SK-N-SH (cell line): ENCODE measurements at regions not wholly inside any gene's neighbourhood (a gene's known extent, or its start where the extent isn't known, plus 50 kb on each side); places are given as distances from the start of the nearest gene placed in this dataset.

Experiments
- CTCF ChIA-PET: fragments of 300-600, 350-600 bp; formaldehyde crosslinking; extraction: SDS; loops from one replicate; lab custom pipeline; 2021; lab: Yijun Ruan, JAX
- POLR2A ChIA-PET: fragments of 350-600 bp; sonication (Branson Sonifier 250); formaldehyde crosslinking; extraction: SDS; loops from one replicate; lab custom pipeline; 2020; ENCODE audit warnings: antibody characterized with exemption, inconsistent platforms; lab: Yijun Ruan, JAX
- DNase-seq: peaks from one replicate; pipeline ENCODE4 v3.0.0; 2012
- H2AFZ ChIP-seq: fragments of 200-600 bp; sonication (generic); 2 replicates; pipeline ENCODE4 v1.8.1; 2016; ENCODE audit warnings: antibody characterized with exemption, mild to moderate bottlenecking, low read depth
- H3F3A ChIP-seq: fragments of 200-600 bp; sonication (generic); replicated peaks from 2 replicates; pipeline ENCODE3; 2016; ENCODE audit warnings: antibody characterized with exemption, mild to moderate bottlenecking; ENCODE audit not compliant: insufficient read depth
- H3K27ac ChIP-seq, 2 experiments: fragments of 200-500 bp in 1 of 2; fragments of 200-600 bp in 1 of 2; sonication (Bioruptor generic) in 1 of 2; sonication (generic), shearing (Covaris generic) in 1 of 2; 2 replicates each; pipeline versions ENCODE4 v1.5.1 to v1.6.1; 2014 to 2016; ENCODE audit warnings: low read depth in 2 of 2, inconsistent platforms in 1 of 2, low read length in 1 of 2, mild to moderate bottlenecking in 1 of 2, mixed read lengths in 1 of 2
- H3K27me3 ChIP-seq: fragments of 200-600 bp; sonication (generic), shearing (Covaris generic); 2 replicates; pipeline ENCODE4 v1.6.1; 2016; ENCODE audit warnings: mixed run types; ENCODE audit not compliant: insufficient read depth
- H3K36me3 ChIP-seq, 2 experiments: fragments of 200-500 bp in 1 of 2; fragments of 200-600 bp in 1 of 2; sonication (Bioruptor generic) in 1 of 2; sonication (generic) in 1 of 2; replicated peaks in 1 of 2; 2 replicates each; pipeline versions ENCODE3 to v1.5.1; 2014 to 2016; ENCODE audit warnings: low read length in 1 of 2, mild to moderate bottlenecking in 1 of 2; ENCODE audit not compliant: insufficient read depth in 2 of 2, control insufficient read depth in 1 of 2
- H3K4me1 ChIP-seq, 2 experiments: fragments of 200-500 bp in 1 of 2; fragments of 200-600 bp in 1 of 2; sonication (Bioruptor generic) in 1 of 2; sonication (generic), shearing (Covaris generic) in 1 of 2; 2 replicates each; pipeline versions ENCODE4 v1.5.1 to v1.6.1; 2014 to 2016; ENCODE audit warnings: low read depth in 1 of 2, low read length in 1 of 2, mixed run types in 1 of 2; ENCODE audit not compliant: insufficient read depth in 2 of 2, control insufficient read depth in 1 of 2
- H3K4me2 ChIP-seq: fragments of 200-600 bp; sonication (generic), shearing (Covaris generic); 2 replicates; pipeline ENCODE4 v1.6.1; 2017; ENCODE audit warnings: mixed run types
- H3K4me3 ChIP-seq, 2 experiments: fragments of 200-500 bp in 1 of 2; fragments of 200-600 bp in 1 of 2; sonication (Bioruptor generic) in 1 of 2; sonication (generic), shearing (Covaris generic) in 1 of 2; 2 replicates each; pipeline versions ENCODE4 v1.5.1 to v1.8.1; 2014 to 2016; ENCODE audit warnings: low read depth in 2 of 2, inconsistent platforms in 1 of 2, low read length in 1 of 2, mild to moderate bottlenecking in 1 of 2, mixed read lengths in 1 of 2, moderate library complexity in 1 of 2
- H3K79me2 ChIP-seq: fragments of 200-600 bp; sonication (generic); 2 replicates; pipeline ENCODE4 v1.8.1; 2017; ENCODE audit warnings: mild to moderate bottlenecking; ENCODE audit not compliant: insufficient read depth
- H3K9ac ChIP-seq: fragments of 200-600 bp; sonication (generic); 2 replicates; pipeline ENCODE4 v1.6.1; 2017; ENCODE audit warnings: mixed run types
- H3K9me2 ChIP-seq: fragments of 200-600 bp; sonication (generic); 2 replicates; pipeline ENCODE4 v1.6.1; 2017; ENCODE audit warnings: mixed run types
- H3K9me3 ChIP-seq: fragments of 200-600 bp; sonication (generic); 2 replicates; pipeline ENCODE4 v1.6.1; 2017; ENCODE audit warnings: mixed run types, mild to moderate bottlenecking, moderate library complexity
- H4K20me1 ChIP-seq: fragments of 200-600 bp; sonication (generic); 2 replicates; pipeline ENCODE4 v1.6.1; 2017; ENCODE audit warnings: mild to moderate bottlenecking, mixed run types; ENCODE audit not compliant: insufficient read depth
- CHD2 ChIP-seq: fragments of 150-350 bp; IDR thresholded peaks from 2 replicates; pipeline ENCODE4 v1.6.1; 2018; ENCODE audit warnings: low read length; ENCODE audit not compliant: partially characterized antibody
- EP300 ChIP-seq, 2 experiments: IDR thresholded peaks; 2 replicates each; pipeline versions ENCODE4 v1.4.0 to v1.6.1; 2012; ENCODE audit warnings: borderline replicate concordance in 1 of 2, low read depth in 1 of 2, low read length in 1 of 2
- EZH2phosphoT487 ChIP-seq: fragments of 200-600 bp; sonication (generic); IDR thresholded peaks from 2 replicates; pipeline ENCODE4 v1.6.1; 2017; ENCODE audit warnings: low read depth, mixed run types, mild to moderate bottlenecking, antibody characterized with exemption, moderate library complexity, borderline replicate concordance
- FOXJ3 ChIP-seq: sonication (generic); formaldehyde crosslinking; IDR thresholded peaks from 2 replicates; pipeline ENCODE4 v1.5.1; 2020; ENCODE audit warnings: mild to moderate bottlenecking, missing genetic modification reagents
- FOXM1 ChIP-seq: IDR thresholded peaks from 2 replicates; pipeline ENCODE4 v1.4.0; 2012; ENCODE audit warnings: low read depth, mild to moderate bottlenecking
- NFIC ChIP-seq: IDR thresholded peaks from 2 replicates; pipeline ENCODE4 v1.4.0; 2012; ENCODE audit warnings: borderline replicate concordance
- NRF1 ChIP-seq: IDR thresholded peaks from 2 replicates; pipeline ENCODE4 v1.6.1; 2012; ENCODE audit warnings: low read depth, mild to moderate bottlenecking, low read length
- POLR2AphosphoS5 ChIP-seq: IDR thresholded peaks from 2 replicates; pipeline ENCODE4 v1.6.1; 2012; ENCODE audit warnings: low read depth, low read length
- RAD21 ChIP-seq: IDR thresholded peaks from 2 replicates; pipeline ENCODE4 v1.6.1; 2012; ENCODE audit warnings: mild to moderate bottlenecking, low read length
- RFX5 ChIP-seq: IDR thresholded peaks from 2 replicates; pipeline ENCODE4 v1.6.1; 2012; ENCODE audit warnings: mild to moderate bottlenecking, improper control_type of control experiment, low read length
- RXRA ChIP-seq: IDR thresholded peaks from 2 replicates; pipeline ENCODE4 v1.4.0; 2012; ENCODE audit warnings: low read depth, mild to moderate bottlenecking, borderline replicate concordance
- SMC3 ChIP-seq: IDR thresholded peaks from 2 replicates; pipeline ENCODE4 v1.6.1; 2012; ENCODE audit warnings: low read depth, low read length, improper control_type of control experiment
- TCF12 ChIP-seq: IDR thresholded peaks from 2 replicates; pipeline ENCODE4 v1.4.0; 2012
- USF2 ChIP-seq: fragments of 150-350 bp; IDR thresholded peaks from 2 replicates; pipeline ENCODE4 v1.6.1; 2017; ENCODE audit warnings: antibody characterized with exemption, low read length, low read depth, borderline replicate concordance
- YY1 ChIP-seq: IDR thresholded peaks from 2 replicates; pipeline ENCODE4 v1.4.0; 2012; ENCODE audit warnings: low read depth, mild to moderate bottlenecking
- WGBS: methylation state at CpG from one replicate; pipeline ENCODE4 v1.1.6; 2017; ENCODE audit warnings: low lambda C conversion rate; 5-methylcytosine and 5-hydroxymethylcytosine counted together
- TF ChIP-seq, protein P1 (sequence below): fragments of 150-350 bp; IDR thresholded peaks from 2 replicates; pipeline ENCODE4 v1.6.1; 2016; ENCODE audit warnings: mild to moderate bottlenecking, low read depth, low read length
- TF ChIP-seq, protein P2 (sequence below): IDR thresholded peaks from 2 replicates; pipeline ENCODE4 v1.4.0; 2012; ENCODE audit warnings: low read depth

DNA sequence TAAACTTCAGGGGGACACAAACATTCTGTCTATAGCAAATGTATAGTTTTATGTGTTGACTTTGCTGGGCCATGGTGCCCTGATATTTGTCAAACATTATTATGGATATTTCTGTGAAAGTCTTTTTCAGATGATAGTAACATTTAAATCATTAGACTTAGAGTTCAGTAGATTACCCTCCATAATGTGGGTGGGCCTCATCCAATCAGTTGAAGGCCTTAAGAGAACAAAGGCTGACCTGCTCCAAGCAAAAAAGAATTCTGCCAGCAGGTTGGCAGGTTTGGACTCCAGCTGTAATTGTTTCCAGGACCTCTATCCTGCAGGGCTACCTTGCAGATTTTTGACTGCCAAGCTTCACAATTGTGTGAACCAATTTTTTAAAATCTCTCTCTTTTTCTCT lies 1250.9 kb downstream of the ROBO1 start:
- DNase-seq: no peak
- no peak overlapping the region for H2AFZ ChIP-seq
- H3K4me2 ChIP-seq: no peak overlapping the region
- H3K9me2 ChIP-seq: no peaks in the 10 kb centered on the region
- ChIA-PET CTCF (interaction anchor here (1.7 kb wide), 1 partner anchor 9 kb away, joined by 4 read pairs; no protein-coding TSS in a partner anchor), POLR2A (no interaction called here)
- no peaks in the 10 kb centered on the region for H3K79me2 ChIP-seq
- H3K36me3 ChIP-seq: no peaks in the 10 kb centered on the region
- no peak for TF ChIP-seq EP300 (IDR thresholded peaks at IDR 0.05; ENCODE audit: borderline replicate concordance in 1 of 2, low read depth in 1 of 2, low read length in 1 of 2)
- H3K27me3 ChIP-seq: no peaks in the 10 kb centered on the region
- H3K9me3 ChIP-seq: no peaks in the 10 kb centered on the region
- H3K4me1 ChIP-seq: no peaks in the 10 kb centered on the region
- H3K27ac ChIP-seq: no peak overlapping the region
- no peaks in the 10 kb centered on the region for H3F3A ChIP-seq
- no peaks in the 10 kb centered on the region for H4K20me1 ChIP-seq
- H3K9ac ChIP-seq: no peak overlapping the region
- no peak overlapping the region for H3K4me3 ChIP-seq

- no peak overlapping the region for H3K4me3 ChIP-seq
- H3K27me3 ChIP-seq: no peaks in the 10 kb centered on the region
- H3K9me3 ChIP-seq: no peaks in the 10 kb centered on the region
- DNase-seq: no peak
- WGBS: 7% methylated on average over 1 of the region's 1 CpG
- no peak overlapping the region for H3K9ac ChIP-seq
- ChIA-PET POLR2A (interaction anchor here (0.6 kb wide), 1 partner anchor 20 kb away, joined by 3 read pairs; no protein-coding TSS in a partner anchor), CTCF (interaction anchor here (1.7 kb wide), 1 partner anchor 8 kb away, joined by 4 read pairs; no protein-coding TSS in a partner anchor)
- no peaks in the 10 kb centered on the region for H3K36me3 ChIP-seq
- H4K20me1 ChIP-seq: no peaks in the 10 kb centered on the region
- no peak overlapping the region for H2AFZ ChIP-seq
- H3K27ac ChIP-seq: no peak overlapping the region
- no peaks in the 10 kb centered on the region for H3F3A ChIP-seq
- no peaks in the 10 kb centered on the region for H3K4me1 ChIP-seq
- H3K4me2 ChIP-seq: no peak overlapping the region
- TF ChIP-seq USF2: no peak
- TF ChIP-seq YY1: no peak
- TF ChIP-seq, protein P1, sequence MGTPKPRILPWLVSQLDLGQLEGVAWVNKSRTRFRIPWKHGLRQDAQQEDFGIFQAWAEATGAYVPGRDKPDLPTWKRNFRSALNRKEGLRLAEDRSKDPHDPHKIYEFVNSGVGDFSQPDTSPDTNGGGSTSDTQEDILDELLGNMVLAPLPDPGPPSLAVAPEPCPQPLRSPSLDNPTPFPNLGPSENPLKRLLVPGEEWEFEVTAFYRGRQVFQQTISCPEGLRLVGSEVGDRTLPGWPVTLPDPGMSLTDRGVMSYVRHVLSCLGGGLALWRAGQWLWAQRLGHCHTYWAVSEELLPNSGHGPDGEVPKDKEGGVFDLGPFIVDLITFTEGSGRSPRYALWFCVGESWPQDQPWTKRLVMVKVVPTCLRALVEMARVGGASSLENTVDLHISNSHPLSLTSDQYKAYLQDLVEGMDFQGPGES: no peak
- TF ChIP-seq, protein P2, sequence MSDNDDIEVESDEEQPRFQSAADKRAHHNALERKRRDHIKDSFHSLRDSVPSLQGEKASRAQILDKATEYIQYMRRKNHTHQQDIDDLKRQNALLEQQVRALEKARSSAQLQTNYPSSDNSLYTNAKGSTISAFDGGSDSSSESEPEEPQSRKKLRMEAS: no peak
- TF ChIP-seq FOXJ3 (CRISPR knock-in tag): no peak
- no peak for TF ChIP-seq POLR2AphosphoS5
- no peak for TF ChIP-seq EP300 (IDR thresholded peaks at IDR 0.05; ENCODE audit: borderline replicate concordance in 1 of 2, low read depth in 1 of 2, low read length in 1 of 2)
- no peak for TF ChIP-seq RXRA
- no peak for TF ChIP-seq TCF12
- no peak for TF ChIP-seq RFX5
- TF ChIP-seq SMC3: no peak
- TF ChIP-seq CHD2: no peak
- TF ChIP-seq NFIC: no peak
- TF ChIP-seq RAD21: no peak
- TF ChIP-seq FOXM1: no peak
- no peak for TF ChIP-seq EZH2phosphoT487
- TF ChIP-seq NRF1: no peak
- H3K9me2 ChIP-seq: no peaks in the 10 kb centered on the region
- no peaks in the 10 kb centered on the region for H3K79me2 ChIP-seq
Measured at GRCh38 chr3:78517965-78518364, 1249.8 kb downstream of the ROBO1 start.
